ENCODE measurements at regions not wholly inside any gene's neighbourhood (a gene's known extent, or its start where the extent isn't known, plus 50 kb on each side); places are given as distances from the start of the nearest gene placed in this dataset.

GRCh38 chr12:34599530-34600513 is 577.5 kb downstream of the ALG10 start:
- no peak for DNase-seq (ENCODE audit: unreplicated experiment)
- H3K4me1 Mint-ChIP-seq (ENCODE audit: insufficient read depth, unreplicated experiment) = no peaks in the 10 kb centered on the region
- H3K36me3 Mint-ChIP-seq (ENCODE audit: insufficient read depth, unreplicated experiment) = no peaks in the 10 kb centered on the region
- peaks cover 26% of the 10 kb centered on the region for H3K9me3 Mint-ChIP-seq (ENCODE audit: unreplicated experiment)
- TF ChIP-seq CTCF (IDR thresholded peaks at IDR 0.05; ENCODE audit: unreplicated experiment) = no peak
- intact Hi-C loops (cut with micrococcal nuclease) = no loop called here
- H3K4me3 Mint-ChIP-seq (ENCODE audit: unreplicated experiment) = no peak overlapping the region
- CTCF ChIA-PET = no interaction called here
- H3K27me3 Mint-ChIP-seq (ENCODE audit: insufficient read depth, unreplicated experiment) = no peaks in the 10 kb centered on the region
- POLR2A ChIA-PET = no interaction called here
- H3K27ac Mint-ChIP-seq (ENCODE audit: low read depth, unreplicated experiment) = no peak overlapping the region
- BruUV-seq (replicated peaks) = no TSS peak

GRCh38 chr12:34600592-34601462 is 578.5 kb downstream of the ALG10 start:
- no TSS peak for BruUV-seq (replicated peaks)
- Mint-ChIP-seq H3K4me3 (ENCODE audit: unreplicated experiment) (no peak overlapping the region), H3K4me1 (ENCODE audit: insufficient read depth, unreplicated experiment) (no peaks in the 10 kb centered on the region), H3K27ac (ENCODE audit: low read depth, unreplicated experiment) (no peak overlapping the region), H3K9me3 (ENCODE audit: unreplicated experiment) (peaks cover 26% of the 10 kb centered on the region), H3K36me3 (ENCODE audit: insufficient read depth, unreplicated experiment) (no peaks in the 10 kb centered on the region), H3K27me3 (ENCODE audit: insufficient read depth, unreplicated experiment) (no peaks in the 10 kb centered on the region)
- TF ChIP-seq CTCF (IDR thresholded peaks at IDR 0.05; ENCODE audit: unreplicated experiment) = no peak
- POLR2A ChIA-PET = no interaction called here
- DNase-seq (ENCODE audit: unreplicated experiment) = no peak
- CTCF ChIA-PET = no interaction called here
- intact Hi-C loops (cut with micrococcal nuclease) = no loop called here

GRCh38 chr12:34601689-34602088 is 579.4 kb downstream of the ALG10 start:
- BruUV-seq (replicated peaks) = no TSS peak
- intact Hi-C loops (cut with micrococcal nuclease) = no loop called here
- Mint-ChIP-seq H3K27ac (ENCODE audit: low read depth, unreplicated experiment) (no peak overlapping the region), H3K27me3 (ENCODE audit: insufficient read depth, unreplicated experiment) (no peaks in the 10 kb centered on the region), H3K4me1 (ENCODE audit: insufficient read depth, unreplicated experiment) (no peaks in the 10 kb centered on the region), H3K9me3 (ENCODE audit: unreplicated experiment) (peaks cover 20% of the 10 kb centered on the region), H3K4me3 (ENCODE audit: unreplicated experiment) (no peak overlapping the region), H3K36me3 (ENCODE audit: insufficient read depth, unreplicated experiment) (no peaks in the 10 kb centered on the region)
- no peak for DNase-seq (ENCODE audit: unreplicated experiment)
- ChIA-PET CTCF (no interaction called here), POLR2A (no interaction called here)
- TF ChIP-seq CTCF (IDR thresholded peaks at IDR 0.05; ENCODE audit: unreplicated experiment) = no peak

GRCh38 chr12:34602213-34602940 is 580.1 kb downstream of the ALG10 start:
- intact Hi-C loops (cut with micrococcal nuclease) = no loop called here
- BruUV-seq (replicated peaks) = no TSS peak

More at GRCh38 chr12:34602213-34602940, 580.1 kb downstream of the ALG10 start:
- H3K9me3 Mint-ChIP-seq (ENCODE audit: unreplicated experiment) = peaks cover 14% of the 10 kb centered on the region
- CTCF ChIA-PET = no interaction called here
- POLR2A ChIA-PET = no interaction called here
- H3K27ac Mint-ChIP-seq (ENCODE audit: low read depth, unreplicated experiment) = no peak overlapping the region
- no peaks in the 10 kb centered on the region for H3K36me3 Mint-ChIP-seq (ENCODE audit: insufficient read depth, unreplicated experiment)
- H3K4me3 Mint-ChIP-seq (ENCODE audit: unreplicated experiment) = no peak overlapping the region
- DNase-seq (ENCODE audit: unreplicated experiment) = no peak
- no peaks in the 10 kb centered on the region for H3K27me3 Mint-ChIP-seq (ENCODE audit: insufficient read depth, unreplicated experiment)
- TF ChIP-seq CTCF (IDR thresholded peaks at IDR 0.05; ENCODE audit: unreplicated experiment) = no peak
- H3K4me1 Mint-ChIP-seq (ENCODE audit: insufficient read depth, unreplicated experiment) = no peaks in the 10 kb centered on the region

All from MCF 10A (cell line).